Activated gamma-delta T cell treated with anti-CD3 and anti-CD28 coated beads, Interleukin-2, amount 50 U/mL, for 16 hours (primary cell): ENCODE measurements at regions not wholly inside any gene's neighbourhood (a gene's known extent, or its start where the extent isn't known, plus 50 kb on each side); places are given as distances from the start of the nearest gene placed in this dataset.
"Not testable (repeated sequence)": the region's sequence is repeated elsewhere in the genome, so short reads cannot be mapped to it uniquely, and the experiment has no call there.

ENCODE experiments used
- DNase-seq: peaks from one replicate; pipeline ENCODE4 v3.0.0-alpha.2; 2020; ENCODE audit warnings: low read depth

DNA sequence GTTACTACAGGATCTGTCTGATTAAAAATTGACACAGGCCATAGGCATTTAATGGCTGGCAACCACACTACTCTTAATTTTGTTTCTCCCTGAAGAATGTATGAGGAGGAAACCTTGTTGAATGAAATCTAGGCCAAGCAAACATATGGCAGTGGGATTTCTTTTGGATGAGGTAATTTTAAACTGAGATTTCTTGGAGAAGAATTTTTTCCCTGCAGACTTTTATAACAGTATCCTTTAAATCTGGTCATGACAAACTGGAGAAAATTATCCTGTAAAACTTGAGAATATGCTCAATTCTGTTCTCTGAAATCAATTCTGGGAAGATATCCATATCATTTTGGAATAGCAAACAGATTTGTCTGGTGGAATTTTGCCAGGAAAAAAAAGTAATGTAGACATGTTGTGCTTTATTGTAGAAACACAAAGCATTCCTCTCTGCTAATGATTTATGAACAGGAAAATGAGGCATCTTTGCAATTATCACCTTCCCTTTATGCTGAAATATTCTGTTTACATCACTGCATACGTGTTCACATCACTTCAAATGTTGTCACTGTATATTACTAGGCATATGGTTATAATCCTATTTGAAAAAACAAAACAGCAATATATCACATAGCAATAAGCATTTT lies 108.3 kb upstream of the ARSJ start:
- DNase-seq = no peak

- no peak for DNase-seq
Measured at GRCh38 chr4:114088481-114088880, 109.0 kb upstream of the ARSJ start.

DNA sequence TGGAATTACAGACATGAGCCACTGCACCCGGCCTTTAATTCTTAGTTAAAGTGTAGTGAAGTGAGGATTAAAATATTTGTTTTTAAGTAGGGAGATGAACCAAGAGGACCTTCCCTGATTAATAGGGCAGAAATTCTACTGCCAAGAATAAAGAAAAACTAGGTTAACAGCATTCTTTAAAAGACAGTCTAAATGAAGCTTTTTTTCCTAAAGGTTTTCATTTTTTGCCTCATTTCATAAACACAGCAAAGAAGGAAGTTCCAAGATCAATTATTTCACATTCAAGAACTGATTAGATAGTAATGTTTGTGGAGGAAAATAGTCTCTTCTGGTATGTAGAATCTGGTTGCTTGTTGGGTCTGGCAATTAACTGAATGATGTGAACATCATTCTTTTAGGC lies 112.1 kb upstream of the ARSJ start:
- DNase-seq = no peak

- DNase-seq = no peak
Measured at GRCh38 chr4:114093221-114093715, 113.8 kb upstream of the ARSJ start.

DNA sequence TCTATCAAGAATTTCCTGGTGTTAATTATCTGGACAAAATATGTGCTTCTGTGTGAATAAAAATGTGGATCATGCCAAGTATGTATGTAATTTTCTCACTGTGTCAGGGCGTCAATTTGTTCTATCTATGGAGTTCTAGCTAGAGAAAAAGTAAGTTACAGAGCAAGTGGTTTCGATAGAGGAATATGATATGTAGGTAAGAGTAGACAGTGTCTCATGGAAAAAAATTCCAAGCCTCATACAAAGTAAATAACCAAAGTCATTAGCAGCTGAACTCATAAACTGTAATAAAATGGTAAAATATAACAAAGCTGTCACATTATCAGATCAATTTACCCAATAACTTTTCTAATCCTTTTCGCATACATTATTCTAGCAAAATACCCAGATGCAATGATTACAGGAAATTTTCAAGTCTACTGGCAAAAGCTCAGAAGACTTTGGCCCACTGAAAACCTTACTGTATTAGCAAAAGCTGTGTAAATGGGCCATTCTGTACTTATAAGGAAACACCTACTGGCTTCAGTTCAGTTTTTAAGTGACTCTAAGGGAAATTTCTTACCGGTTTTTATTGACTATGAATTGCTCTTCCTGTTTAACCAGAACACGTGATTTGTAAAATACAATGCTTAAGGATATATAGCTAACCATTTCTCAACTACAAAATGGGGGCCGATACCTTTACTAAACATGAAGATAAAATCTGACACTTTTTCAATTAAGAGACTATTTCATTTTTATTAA lies 121.0 kb upstream of the ARSJ start:
- no peak for DNase-seq

- DNase-seq = no peak
Measured at GRCh38 chr4:114103908-114104307, 124.5 kb upstream of the ARSJ start.

DNA sequence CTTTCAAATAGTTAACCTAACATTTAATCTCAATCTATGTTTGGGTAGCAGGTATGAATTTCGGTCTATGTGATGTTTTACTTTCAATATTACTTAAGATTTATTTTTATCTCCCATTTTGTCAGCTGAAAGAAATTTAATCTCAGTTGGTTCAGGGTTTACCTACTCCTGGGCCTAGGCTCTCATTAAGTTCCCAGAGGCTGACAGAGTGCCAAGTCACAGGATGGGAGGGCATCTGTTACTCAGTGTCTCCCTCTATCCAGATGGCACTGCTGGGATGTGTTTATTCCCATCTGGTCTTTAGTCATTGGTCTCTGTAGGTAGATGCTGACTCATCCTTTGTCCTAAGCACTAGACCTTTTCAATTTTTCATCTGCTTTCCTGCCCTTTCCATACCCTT lies 129.4 kb upstream of the ARSJ start:
- no peak for DNase-seq

DNA sequence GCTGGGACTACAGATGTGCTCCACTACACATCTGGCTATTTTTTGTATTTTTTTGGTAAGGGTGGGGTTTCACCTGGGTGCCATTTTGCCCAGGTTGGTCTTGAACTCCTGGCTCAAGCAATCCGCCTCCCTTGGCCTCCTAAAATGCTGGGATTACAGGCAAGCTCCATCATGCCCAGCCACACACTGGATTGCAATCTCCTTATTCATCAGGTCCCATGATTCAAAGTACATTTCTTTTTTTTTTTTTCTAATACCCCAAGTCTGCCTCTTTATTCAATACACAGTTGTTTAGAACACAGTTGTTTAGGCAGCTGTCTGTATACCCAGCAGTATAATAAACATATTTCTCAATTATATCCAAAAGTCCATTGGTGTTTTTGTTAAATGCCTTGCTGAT lies 130.3 kb upstream of the ARSJ start:
- DNase-seq = no peak

- no peak for DNase-seq
Measured at GRCh38 chr4:114115526-114115925, 136.1 kb upstream of the ARSJ start.

DNA sequence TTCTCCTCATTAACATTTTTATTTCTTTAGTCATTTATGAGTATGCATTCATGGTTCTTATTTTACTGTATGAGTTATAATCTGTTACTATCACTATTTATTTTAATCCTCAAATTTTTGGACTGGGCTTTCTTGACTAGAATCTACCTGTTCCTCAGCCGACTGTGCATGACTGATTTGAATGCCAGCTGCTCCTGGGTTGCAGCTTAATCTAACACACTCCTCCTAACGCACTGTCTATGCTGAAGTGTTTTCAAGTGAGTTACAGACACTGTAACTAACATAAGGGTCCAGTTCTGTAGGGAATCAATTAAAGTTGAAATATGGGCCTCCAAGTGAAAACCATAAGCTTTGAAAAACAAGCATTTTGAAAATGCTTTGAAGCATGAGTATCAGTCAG lies 137.4 kb upstream of the ARSJ start:
- DNase-seq = no peak

DNA sequence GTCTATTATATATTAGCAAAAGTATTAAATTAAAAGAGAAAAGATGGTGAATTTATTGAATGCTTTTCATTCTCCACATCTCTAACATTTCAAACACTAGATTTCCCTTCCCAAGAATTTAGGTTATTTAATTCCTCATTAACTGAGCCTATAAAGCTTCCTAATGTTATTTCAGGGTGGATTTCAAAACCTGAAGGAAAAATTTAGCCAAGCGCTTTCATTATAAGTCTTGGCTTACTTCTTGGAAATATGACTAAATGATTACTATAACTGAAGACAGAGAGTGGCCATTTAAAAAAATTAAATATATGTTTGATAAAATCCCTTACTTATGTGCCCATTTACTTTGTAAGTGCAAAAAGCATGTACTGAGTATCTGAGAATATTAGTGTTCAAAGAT lies 141.8 kb upstream of the ARSJ start:
- DNase-seq = no peak

DNA sequence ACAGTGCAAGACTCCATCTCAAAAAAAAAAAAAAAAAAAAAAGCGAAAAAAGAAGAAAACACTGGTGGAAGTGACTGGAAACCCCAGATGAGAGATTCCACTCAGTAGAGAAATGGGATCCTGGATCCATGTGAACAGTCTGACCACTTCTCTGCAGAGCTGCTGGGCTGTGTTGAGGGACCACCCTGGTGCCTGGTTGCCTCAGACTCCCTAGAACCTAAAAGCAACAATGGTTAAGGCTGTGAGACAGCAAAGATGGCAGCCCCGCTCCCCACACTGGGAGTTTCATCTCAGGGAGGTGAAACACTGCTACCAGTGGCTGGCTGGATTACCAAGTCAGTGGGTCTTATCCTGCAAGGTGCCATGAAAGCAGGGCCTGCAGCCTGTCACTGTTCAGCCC lies 152.8 kb upstream of the ARSJ start:
- DNase-seq = no peak

DNA sequence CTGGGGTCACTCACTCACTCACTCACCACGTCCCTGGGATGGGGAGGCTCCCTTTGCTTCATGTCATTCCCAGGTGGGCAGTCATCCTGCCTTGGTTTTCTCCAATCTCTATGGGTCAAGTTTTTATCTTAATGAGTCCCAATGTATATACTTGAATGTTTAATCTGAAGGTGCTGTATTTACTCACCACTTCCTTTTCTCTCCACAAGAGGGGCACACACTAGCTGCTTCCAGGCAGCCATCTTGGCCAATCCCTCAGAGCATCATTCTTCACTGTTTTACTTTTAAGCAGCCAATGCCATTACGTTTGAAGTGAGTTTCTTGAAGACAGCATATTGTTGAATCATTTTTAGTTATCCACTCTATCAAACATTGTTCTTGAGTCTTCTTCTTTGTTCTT lies 153.4 kb upstream of the ARSJ start:
- DNase-seq = no peak

GRCh38 chr4:114136069-114136468 lies 156.6 kb upstream of the ARSJ start:
- DNase-seq = no peak

- no peak for DNase-seq
Measured at GRCh38 chr4:114137984-114138383, 158.5 kb upstream of the ARSJ start.

DNA sequence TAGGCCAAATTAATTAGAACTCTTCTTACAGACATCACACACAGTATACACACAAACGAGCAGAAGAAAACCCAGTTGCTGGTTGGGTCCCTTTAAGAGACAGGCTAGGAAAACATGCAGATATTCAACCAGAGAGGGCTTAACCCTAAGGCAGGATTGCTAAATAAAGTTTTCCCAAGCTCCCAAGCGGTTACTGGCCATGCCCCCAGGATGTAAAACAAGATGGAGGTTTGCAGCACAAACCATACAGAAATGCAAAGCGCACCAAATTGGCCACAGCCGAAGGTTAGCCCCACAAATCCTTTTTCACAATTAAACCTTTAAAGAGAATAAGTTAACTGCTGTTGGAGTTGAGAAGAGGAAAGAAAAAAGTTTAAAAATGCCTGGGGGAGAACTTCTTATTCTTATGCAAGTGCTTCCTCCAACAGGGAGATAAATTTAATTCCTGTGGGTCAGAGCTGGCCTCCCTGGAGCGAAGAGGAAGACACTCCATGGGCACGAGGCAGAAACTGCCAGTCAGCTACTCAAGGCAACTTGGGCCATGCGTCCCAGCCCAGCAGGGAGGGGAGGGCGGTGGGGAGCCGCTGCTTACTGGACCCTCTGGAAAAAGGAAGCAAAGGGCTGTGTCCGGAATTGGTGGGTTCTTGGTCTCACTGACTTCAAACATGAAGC lies 167.6 kb upstream of the ARSJ start:
- DNase-seq = no peak

GRCh38 chr4:114147619-114148208 lies 168.3 kb upstream of the ARSJ start:
- DNase-seq = not testable (repeated sequence)

- not testable (repeated sequence) for DNase-seq
Measured at GRCh38 chr4:114148372-114149070, 169.1 kb upstream of the ARSJ start.

GRCh38 chr4:114156371-114156770 lies 176.9 kb upstream of the ARSJ start:
- DNase-seq = no peak

GRCh38 chr4:114161809-114162208 lies 182.4 kb upstream of the ARSJ start:
- DNase-seq = no peak

GRCh38 chr4:114163051-114163450 lies 183.6 kb upstream of the ARSJ start:
- no peak for DNase-seq

GRCh38 chr4:114173968-114174367 lies 194.5 kb upstream of the ARSJ start:
- no peak for DNase-seq
